Right ventricle myocardium superior (tissue), 1 donor: ENCODE measurements at regions not wholly inside any gene's neighbourhood (a gene's known extent, or its start where the extent isn't known, plus 50 kb on each side); places are given as distances from the start of the nearest gene placed in this dataset.
"Not testable (repeated sequence)": the region's sequence is repeated elsewhere in the genome, so short reads cannot be mapped to it uniquely, and the experiment has no call there.

Experiments
- ATAC-seq: fragments of 200-7000 bp; cut with Tn5 transposase; one replicate; pipeline ENCODE4 v1.9.1; 2020; ENCODE audit warnings: mild to moderate bottlenecking; ENCODE audit not compliant: poor library complexity
- DNase-seq: peaks from one replicate; pipeline ENCODE4 v3.0.0-alpha.2; 2020
- intact Hi-C: fragments of 100-400 bp; cut with DNase I; formaldehyde crosslinking; loops from one replicate; pipeline ENCODE4 v1.11.2; 2022
- donor health status: DM: no; HTN: yes; CAD: no; lungs with severe emphysema.

GRCh38 chr4:101471201-101471600 is 123.9 kb upstream of the PPP3CA start:
- DNase-seq (no peak), ATAC-seq (no peak)
- intact Hi-C loops, result no loop called here

GRCh38 chr4:101464596-101464995 is 117.3 kb upstream of the PPP3CA start:
- intact Hi-C loops, result no loop called here
- no peak for DNase-seq
- ATAC-seq, result no peak

- intact Hi-C loops, result no loop called here
- peak; percentile 46 for ATAC-seq
- no peak for DNase-seq
These were observed 111.6 kb upstream of the PPP3CA start for GRCh38 chr4:101458914-101459313.

GRCh38 chr4:101458473-101458872 is 111.1 kb upstream of the PPP3CA start:
- intact Hi-C loops, result no loop called here
- DNase-seq (no peak), ATAC-seq (no peak)

GRCh38 chr4:101451086-101451485 is 103.8 kb upstream of the PPP3CA start:
- no peak for ATAC-seq
- intact Hi-C loops, result no loop called here
- no peak for DNase-seq

- no peak for ATAC-seq
- no peak for DNase-seq
- intact Hi-C loops, result no loop called here
These were observed 94.1 kb upstream of the PPP3CA start for GRCh38 chr4:101441446-101441845.

GRCh38 chr4:101439926-101440325 is 92.6 kb upstream of the PPP3CA start:
- intact Hi-C loops, result no loop called here
- ATAC-seq (peak; percentile 62), DNase-seq (no peak)

- no peak for DNase-seq
- intact Hi-C loops, result no loop called here
- ATAC-seq, result no peak
These were observed 74.1 kb upstream of the PPP3CA start for GRCh38 chr4:101421386-101421785.

GRCh38 chr4:101420661-101421060 is 73.3 kb upstream of the PPP3CA start:
- no peak for ATAC-seq

GRCh38 chr4:101419336-101420135 is 72.2 kb upstream of the PPP3CA start:
- intact Hi-C loops, result no loop called here
- DNase-seq, result no peak
- peak; percentile 29 for ATAC-seq

More at GRCh38 chr4:101420661-101421060, 73.3 kb upstream of the PPP3CA start:
- DNase-seq, result no peak
- intact Hi-C loops, result no loop called here

GRCh38 chr4:101418466-101418865 is 71.1 kb upstream of the PPP3CA start:
- ATAC-seq (no peak), DNase-seq (no peak)
- intact Hi-C loops, result no loop called here

GRCh38 chr4:101418055-101418454 is 70.7 kb upstream of the PPP3CA start:
- DNase-seq, result no peak
- no peak for ATAC-seq
- intact Hi-C loops, result no loop called here

- ATAC-seq (no peak), DNase-seq (no peak)
- intact Hi-C loops, result no loop called here
These were observed 69.7 kb upstream of the PPP3CA start for GRCh38 chr4:101417046-101417445.

GRCh38 chr4:101415962-101416361 is 68.6 kb upstream of the PPP3CA start:
- no peak for ATAC-seq
- peak; percentile 29 for DNase-seq
- intact Hi-C loops, result no loop called here

GRCh38 chr4:101414496-101414895 is 67.2 kb upstream of the PPP3CA start:
- intact Hi-C loops, result no loop called here
- DNase-seq, result no peak

GRCh38 chr4:101411926-101412325 is 64.6 kb upstream of the PPP3CA start:
- no peak for DNase-seq
- intact Hi-C loops, result no loop called here
- ATAC-seq, result no peak

More at GRCh38 chr4:101414496-101414895, 67.2 kb upstream of the PPP3CA start:
- no peak for ATAC-seq

GRCh38 chr4:101411281-101411910 is 64.1 kb upstream of the PPP3CA start:
- DNase-seq, ATAC-seq, intact Hi-C loops: not testable (repeated sequence)

GRCh38 chr4:101400096-101400495 is 52.8 kb upstream of the PPP3CA start:
- intact Hi-C loops, result no loop called here
- ATAC-seq (no peak), DNase-seq (no peak)

GRCh38 chr4:101398807-101399206 is 51.5 kb upstream of the PPP3CA start:
- ATAC-seq, result no peak
- no peak for DNase-seq
- intact Hi-C loops, result no loop called here
